SK-N-SH (cell line): ENCODE measurements at regions not wholly inside any gene's neighbourhood (a gene's known extent, or its start where the extent isn't known, plus 50 kb on each side); places are given as distances from the start of the nearest gene placed in this dataset.

ENCODE experiments used
- CTCF ChIA-PET: fragments of 300-600, 350-600 bp; formaldehyde crosslinking; extraction: SDS; loops from one replicate; lab custom pipeline; 2021; lab: Yijun Ruan, JAX
- POLR2A ChIA-PET: fragments of 350-600 bp; sonication (Branson Sonifier 250); formaldehyde crosslinking; extraction: SDS; loops from one replicate; lab custom pipeline; 2020; ENCODE audit warnings: antibody characterized with exemption, inconsistent platforms; lab: Yijun Ruan, JAX
- DNase-seq: peaks from one replicate; pipeline ENCODE4 v3.0.0; 2012
- H2AFZ ChIP-seq: fragments of 200-600 bp; sonication (generic); 2 replicates; pipeline ENCODE4 v1.8.1; 2016; ENCODE audit warnings: antibody characterized with exemption, mild to moderate bottlenecking, low read depth
- H3F3A ChIP-seq: fragments of 200-600 bp; sonication (generic); replicated peaks from 2 replicates; pipeline ENCODE3; 2016; ENCODE audit warnings: antibody characterized with exemption, mild to moderate bottlenecking; ENCODE audit not compliant: insufficient read depth
- H3K27ac ChIP-seq, 2 experiments: fragments of 200-500 bp in 1 of 2; fragments of 200-600 bp in 1 of 2; sonication (Bioruptor generic) in 1 of 2; sonication (generic), shearing (Covaris generic) in 1 of 2; 2 replicates each; pipeline versions ENCODE4 v1.5.1 to v1.6.1; 2014 to 2016; ENCODE audit warnings: low read depth in 2 of 2, inconsistent platforms in 1 of 2, low read length in 1 of 2, mild to moderate bottlenecking in 1 of 2, mixed read lengths in 1 of 2
- H3K27me3 ChIP-seq: fragments of 200-600 bp; sonication (generic), shearing (Covaris generic); 2 replicates; pipeline ENCODE4 v1.6.1; 2016; ENCODE audit warnings: mixed run types; ENCODE audit not compliant: insufficient read depth
- H3K36me3 ChIP-seq, 2 experiments: fragments of 200-500 bp in 1 of 2; fragments of 200-600 bp in 1 of 2; sonication (Bioruptor generic) in 1 of 2; sonication (generic) in 1 of 2; replicated peaks in 1 of 2; 2 replicates each; pipeline versions ENCODE3 to v1.5.1; 2014 to 2016; ENCODE audit warnings: low read length in 1 of 2, mild to moderate bottlenecking in 1 of 2; ENCODE audit not compliant: insufficient read depth in 2 of 2, control insufficient read depth in 1 of 2
- H3K4me1 ChIP-seq, 2 experiments: fragments of 200-500 bp in 1 of 2; fragments of 200-600 bp in 1 of 2; sonication (Bioruptor generic) in 1 of 2; sonication (generic), shearing (Covaris generic) in 1 of 2; 2 replicates each; pipeline versions ENCODE4 v1.5.1 to v1.6.1; 2014 to 2016; ENCODE audit warnings: low read depth in 1 of 2, low read length in 1 of 2, mixed run types in 1 of 2; ENCODE audit not compliant: insufficient read depth in 2 of 2, control insufficient read depth in 1 of 2
- H3K4me2 ChIP-seq: fragments of 200-600 bp; sonication (generic), shearing (Covaris generic); 2 replicates; pipeline ENCODE4 v1.6.1; 2017; ENCODE audit warnings: mixed run types
- H3K4me3 ChIP-seq, 2 experiments: fragments of 200-500 bp in 1 of 2; fragments of 200-600 bp in 1 of 2; sonication (Bioruptor generic) in 1 of 2; sonication (generic), shearing (Covaris generic) in 1 of 2; 2 replicates each; pipeline versions ENCODE4 v1.5.1 to v1.8.1; 2014 to 2016; ENCODE audit warnings: low read depth in 2 of 2, inconsistent platforms in 1 of 2, low read length in 1 of 2, mild to moderate bottlenecking in 1 of 2, mixed read lengths in 1 of 2, moderate library complexity in 1 of 2
- H3K79me2 ChIP-seq: fragments of 200-600 bp; sonication (generic); 2 replicates; pipeline ENCODE4 v1.8.1; 2017; ENCODE audit warnings: mild to moderate bottlenecking; ENCODE audit not compliant: insufficient read depth
- H3K9ac ChIP-seq: fragments of 200-600 bp; sonication (generic); 2 replicates; pipeline ENCODE4 v1.6.1; 2017; ENCODE audit warnings: mixed run types
- H3K9me2 ChIP-seq: fragments of 200-600 bp; sonication (generic); 2 replicates; pipeline ENCODE4 v1.6.1; 2017; ENCODE audit warnings: mixed run types
- H3K9me3 ChIP-seq: fragments of 200-600 bp; sonication (generic); 2 replicates; pipeline ENCODE4 v1.6.1; 2017; ENCODE audit warnings: mixed run types, mild to moderate bottlenecking, moderate library complexity
- H4K20me1 ChIP-seq: fragments of 200-600 bp; sonication (generic); 2 replicates; pipeline ENCODE4 v1.6.1; 2017; ENCODE audit warnings: mild to moderate bottlenecking, mixed run types; ENCODE audit not compliant: insufficient read depth
- CHD2 ChIP-seq: fragments of 150-350 bp; IDR thresholded peaks from 2 replicates; pipeline ENCODE4 v1.6.1; 2018; ENCODE audit warnings: low read length; ENCODE audit not compliant: partially characterized antibody
- ELF1 ChIP-seq: IDR thresholded peaks from 2 replicates; pipeline ENCODE4 v1.4.0; 2012
- FOXM1 ChIP-seq: IDR thresholded peaks from 2 replicates; pipeline ENCODE4 v1.4.0; 2012; ENCODE audit warnings: low read depth, mild to moderate bottlenecking
- GABPA ChIP-seq: IDR thresholded peaks from 2 replicates; pipeline ENCODE4 v1.4.0; 2012; ENCODE audit warnings: low read depth, mild to moderate bottlenecking
- IRF3 ChIP-seq: fragments of 150-350 bp; IDR thresholded peaks from 2 replicates; pipeline ENCODE4 v1.6.1; 2016; ENCODE audit warnings: mild to moderate bottlenecking, low read depth, low read length
- JUND ChIP-seq: IDR thresholded peaks from 2 replicates; pipeline ENCODE4 v1.4.0; 2012
- MAX ChIP-seq: IDR thresholded peaks from 2 replicates; pipeline ENCODE4 v1.4.0; 2012; ENCODE audit warnings: low read depth
- MEF2A ChIP-seq: IDR thresholded peaks from 2 replicates; pipeline ENCODE4 v1.4.0; 2012; ENCODE audit warnings: low read depth, borderline replicate concordance
- MXI1 ChIP-seq: IDR thresholded peaks from 2 replicates; pipeline ENCODE4 v1.6.1; 2012; ENCODE audit warnings: mild to moderate bottlenecking, low read depth, low read length, improper control_type of control experiment
- RAD21 ChIP-seq: IDR thresholded peaks from 2 replicates; pipeline ENCODE4 v1.6.1; 2012; ENCODE audit warnings: mild to moderate bottlenecking, low read length
- REST ChIP-seq: IDR thresholded peaks from 2 replicates; pipeline ENCODE4 v1.6.1; 2012; ENCODE audit warnings: mild to moderate bottlenecking, low read depth, low read length, moderate library complexity
- SIN3A ChIP-seq: IDR thresholded peaks from 2 replicates; pipeline ENCODE4 v1.6.1; 2012; ENCODE audit warnings: low read depth, mild to moderate bottlenecking, low read length, moderate library complexity, borderline replicate concordance
- SMC3 ChIP-seq: IDR thresholded peaks from 2 replicates; pipeline ENCODE4 v1.6.1; 2012; ENCODE audit warnings: low read depth, low read length, improper control_type of control experiment
- TCF12 ChIP-seq: IDR thresholded peaks from 2 replicates; pipeline ENCODE4 v1.4.0; 2012
- TEAD4 ChIP-seq: IDR thresholded peaks from 2 replicates; pipeline ENCODE4 v1.4.0; 2012; ENCODE audit warnings: mild to moderate bottlenecking, borderline replicate concordance; ENCODE audit not compliant: insufficient read depth
- USF1 ChIP-seq: IDR thresholded peaks from 2 replicates; pipeline ENCODE4 v1.4.0; 2012; ENCODE audit warnings: low read depth, borderline replicate concordance
- YY1 ChIP-seq: IDR thresholded peaks from 2 replicates; pipeline ENCODE4 v1.4.0; 2012; ENCODE audit warnings: low read depth, mild to moderate bottlenecking
- ZBTB33 ChIP-seq: IDR thresholded peaks from 2 replicates; pipeline ENCODE4 v1.4.0; 2012; ENCODE audit warnings: low read depth, borderline replicate concordance
- WGBS: methylation state at CpG from one replicate; pipeline ENCODE4 v1.1.6; 2017; ENCODE audit warnings: low lambda C conversion rate; 5-methylcytosine and 5-hydroxymethylcytosine counted together

- TF ChIP-seq USF1: no peak
- TF ChIP-seq FOXM1: no peak
- no peak for TF ChIP-seq CHD2
- TF ChIP-seq, all 33 proteins: peak for 0
Observed at GRCh38 chr1:78401148-78401547, 89.6 kb upstream of the PTGFR start (continued).

GRCh38 chr1:78408192-78408591 lies 82.6 kb upstream of the PTGFR start:
- Histone ChIP-seq H3K4me2 (no peak overlapping the region), H3K9me3 (peaks cover 17% of the 10 kb centered on the region), H3K36me3 (no peaks in the 10 kb centered on the region), H3K79me2 (no peaks in the 10 kb centered on the region), H3K9me2 (no peaks in the 10 kb centered on the region), H3K4me3 (no peak overlapping the region), H3F3A (no peaks in the 10 kb centered on the region), H3K9ac (no peak overlapping the region), H2AFZ (no peak overlapping the region), H4K20me1 (no peaks in the 10 kb centered on the region), H3K27ac (no peak overlapping the region), H3K27me3 (no peaks in the 10 kb centered on the region), H3K4me1 (no peaks in the 10 kb centered on the region)
- ChIA-PET POLR2A (no interaction called here), CTCF (no interaction called here)
- no peak for TF ChIP-seq JUND
- no peak for TF ChIP-seq CHD2
- TF ChIP-seq SMC3: no peak
- no peak for TF ChIP-seq USF1
- no peak for TF ChIP-seq YY1
- TF ChIP-seq ELF1: no peak
- TF ChIP-seq IRF3: no peak
- TF ChIP-seq TCF12: no peak; the same call in 1 of the 2 replicates
- no peak for TF ChIP-seq ZBTB33
- TF ChIP-seq TEAD4: no peak
- TF ChIP-seq FOXM1: no peak
- 57% methylated on average over 1 of the region's 1 CpG for WGBS
- no peak for DNase-seq

GRCh38 chr1:78408810-78409209 lies 82.0 kb upstream of the PTGFR start:
- POLR2A ChIA-PET: no interaction called here
- no peak for DNase-seq

More at GRCh38 chr1:78408810-78409209, 82.0 kb upstream of the PTGFR start:
- Histone ChIP-seq H3K4me3 (no peak overlapping the region), H2AFZ (no peak overlapping the region), H3K79me2 (no peaks in the 10 kb centered on the region), H3K9me3 (peaks cover 17% of the 10 kb centered on the region), H4K20me1 (no peaks in the 10 kb centered on the region), H3K4me2 (no peak overlapping the region), H3K27me3 (no peaks in the 10 kb centered on the region), H3K27ac (no peak overlapping the region), H3K9me2 (no peaks in the 10 kb centered on the region), H3K9ac (no peak overlapping the region), H3K36me3 (no peaks in the 10 kb centered on the region), H3F3A (no peaks in the 10 kb centered on the region), H3K4me1 (no peaks in the 10 kb centered on the region)
- CTCF ChIA-PET: no interaction called here
- TF ChIP-seq RAD21 (no peak), MEF2A (no peak), GABPA (no peak), JUND (no peak), CHD2 (no peak), MXI1 (no peak), SIN3A (no peak), REST (no peak), TCF12 (no peak), FOXM1 (no peak), MAX (no peak)
- 49% methylated on average over 2 of the region's 2 CpGs for WGBS
